Daoy (cell line): ENCODE measurements at regions not wholly inside any gene's neighbourhood (a gene's known extent, or its start where the extent isn't known, plus 50 kb on each side); places are given as distances from the start of the nearest gene placed in this dataset.
"Not testable (repeated sequence)": the region's sequence is repeated elsewhere in the genome, so short reads cannot be mapped to it uniquely, and the experiment has no call there.

Experiments used
- DNase-seq: peaks from one replicate; pipeline ENCODE4 v3.0.0-alpha.2; 2015; ENCODE audit warnings: low read depth

DNA sequence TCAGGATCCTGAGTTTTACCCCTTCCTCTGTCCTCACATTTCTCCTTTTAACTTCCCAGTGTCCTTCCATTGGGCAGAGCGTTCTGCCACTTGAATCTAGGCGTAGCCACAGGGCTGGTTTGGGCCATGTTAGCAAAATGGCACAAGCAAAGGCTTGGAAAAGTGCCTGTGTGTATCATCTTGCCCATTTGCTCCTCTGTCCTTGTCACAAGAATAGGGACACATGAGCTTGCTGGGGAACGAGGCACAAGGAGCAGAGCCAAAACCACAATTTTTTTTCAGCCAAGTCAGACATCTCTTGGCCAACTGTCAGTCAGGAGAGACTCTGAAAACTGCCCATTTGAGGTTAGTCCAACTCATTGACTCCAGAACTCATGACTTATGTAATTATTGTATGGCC, 285.2 kb downstream of the ZNF248 start:
- no peak for DNase-seq

DNA sequence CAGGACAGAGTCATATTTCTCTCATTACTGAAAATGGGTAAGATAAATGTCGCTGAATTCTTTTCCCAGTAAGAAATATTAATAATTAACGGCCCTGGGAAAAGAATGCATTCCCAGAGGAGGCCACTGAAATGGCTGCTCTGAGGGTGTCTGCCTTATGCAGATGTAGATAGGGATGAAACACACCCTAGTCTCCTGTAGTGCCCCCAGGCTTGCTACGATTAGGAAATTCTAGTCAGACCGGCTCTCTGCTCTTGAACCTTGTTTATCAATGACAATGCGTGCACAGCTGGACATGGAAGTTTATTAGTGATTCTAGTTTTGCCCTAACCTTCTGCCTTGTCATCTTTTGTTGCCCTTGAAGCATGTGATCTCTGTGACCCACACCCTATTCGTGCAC, 291.1 kb downstream of the ZNF248 start:
- DNase-seq, result no peak

DNA sequence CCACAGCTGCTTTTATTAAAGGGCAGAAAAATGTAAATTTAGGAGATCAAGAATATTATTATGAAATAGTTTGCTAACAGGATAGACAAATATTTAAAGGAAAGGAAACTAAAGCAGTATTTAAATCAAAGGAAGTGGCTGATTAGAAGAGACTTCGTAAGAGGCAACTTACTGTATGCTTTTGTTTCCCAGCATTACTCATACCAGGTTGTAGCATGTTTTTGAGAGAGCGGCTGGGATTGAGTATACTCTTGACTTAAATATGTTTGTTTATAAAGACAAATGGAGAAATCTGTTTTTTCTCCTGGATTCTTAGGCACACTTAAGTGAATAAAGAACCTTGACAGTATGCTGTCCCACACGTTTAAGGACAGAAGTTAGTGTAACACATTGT, 293.7 kb downstream of the ZNF248 start:
- DNase-seq, result no peak

DNA sequence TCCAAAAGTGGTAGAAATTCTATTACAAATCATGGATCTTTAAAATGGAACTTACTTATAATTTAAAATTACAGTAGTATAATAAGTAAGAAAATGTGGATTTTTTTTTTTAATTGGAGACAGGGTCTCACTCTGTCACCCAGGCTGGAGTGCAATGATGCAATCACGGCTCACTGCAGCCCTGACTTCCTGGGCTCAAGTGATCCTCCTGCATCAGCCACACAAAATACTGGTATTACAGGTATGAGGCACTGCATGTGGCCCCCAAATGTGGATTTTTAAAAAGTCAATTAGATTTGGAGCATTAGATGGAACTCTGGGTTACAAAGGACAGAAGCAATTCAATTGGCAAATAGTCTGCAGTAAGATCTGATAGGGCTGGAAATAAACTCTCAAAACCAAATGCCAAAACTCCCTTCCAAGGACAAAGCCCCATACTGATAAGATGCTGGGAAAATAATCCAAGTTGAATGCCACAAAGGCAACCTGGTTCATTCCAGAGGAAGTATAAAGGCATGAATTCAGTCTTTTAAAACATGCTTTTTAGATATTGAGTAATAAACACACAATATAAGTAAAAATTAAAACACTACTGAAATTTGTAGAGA, 294.2 kb downstream of the ZNF248 start:
- no peak for DNase-seq

DNA sequence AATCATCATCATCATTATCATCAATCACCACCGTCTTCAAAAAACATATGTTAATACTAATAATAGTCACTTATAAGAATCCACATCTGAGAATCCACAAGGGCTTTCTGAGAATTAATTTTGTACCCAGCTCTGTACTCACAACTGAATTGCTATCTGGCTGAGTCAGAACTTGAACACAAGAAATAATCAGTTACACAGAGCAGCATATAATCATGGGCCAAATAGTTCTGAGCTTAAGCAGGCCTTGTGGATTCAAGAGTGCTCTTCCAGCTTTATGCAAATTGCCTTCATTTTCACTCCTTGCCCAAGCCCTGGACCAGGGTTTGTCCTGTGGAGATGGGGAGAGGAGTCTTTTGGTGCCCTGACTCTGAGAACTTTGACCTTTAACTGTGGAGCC, 304.5 kb downstream of the ZNF248 start:
- no peak for DNase-seq

DNA sequence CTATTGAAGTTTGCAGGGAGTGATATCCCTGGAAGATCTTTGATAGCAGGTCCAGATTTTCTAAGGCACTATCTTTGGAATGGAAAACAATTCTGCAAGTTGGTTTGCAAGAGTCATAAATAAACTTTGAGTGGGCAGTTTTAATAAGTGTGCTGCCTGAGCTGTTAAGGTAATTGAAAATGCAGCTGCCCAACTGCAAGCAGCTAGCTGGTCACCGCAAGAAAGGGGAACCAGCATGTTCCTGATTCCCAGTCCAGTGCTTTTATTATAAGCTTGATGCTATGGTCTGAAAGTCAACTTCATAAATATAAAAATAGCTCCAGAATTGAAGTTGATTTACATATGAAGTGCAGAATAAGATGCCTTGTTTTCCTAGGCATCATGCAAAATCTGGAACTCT, 308.4 kb downstream of the ZNF248 start:
- DNase-seq, result no peak

DNA sequence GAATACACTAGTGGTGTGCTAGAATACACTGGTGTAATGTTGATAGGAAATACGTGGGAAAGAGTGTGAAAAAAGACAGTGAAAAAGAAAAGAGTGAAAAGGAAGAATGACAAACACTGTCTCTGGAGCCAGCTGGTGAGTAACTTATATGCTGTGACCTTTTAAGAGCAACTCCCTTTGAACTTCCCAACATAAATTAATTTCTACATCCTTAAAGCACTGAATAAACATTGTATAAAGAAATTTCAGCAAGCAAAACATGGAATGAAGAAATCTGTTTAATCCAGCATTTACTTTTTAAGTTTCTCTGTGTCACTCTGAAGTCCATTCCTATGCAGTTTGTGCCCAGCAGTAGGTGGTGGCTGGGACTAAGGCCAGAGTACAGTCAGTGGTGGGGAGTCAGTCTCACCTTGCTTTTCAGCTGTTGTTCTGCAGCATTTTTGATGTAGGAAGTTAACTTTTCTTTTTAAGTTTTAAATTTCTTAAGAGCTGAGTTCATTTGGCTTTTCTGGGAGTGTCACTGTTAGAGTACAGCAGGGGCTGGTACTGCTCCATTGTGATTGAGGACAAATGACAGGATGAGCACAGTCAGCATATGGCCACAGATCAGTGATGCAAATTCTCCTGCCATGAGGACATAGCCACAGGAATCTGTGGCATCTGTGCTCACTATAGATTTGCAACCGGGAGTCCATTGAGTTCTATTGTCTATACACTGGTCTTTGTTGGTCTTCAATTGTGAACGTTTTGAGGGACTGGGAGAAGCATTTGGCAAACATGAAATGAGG, 321.8 kb downstream of the ZNF248 start:
- DNase-seq, result no peak

DNA sequence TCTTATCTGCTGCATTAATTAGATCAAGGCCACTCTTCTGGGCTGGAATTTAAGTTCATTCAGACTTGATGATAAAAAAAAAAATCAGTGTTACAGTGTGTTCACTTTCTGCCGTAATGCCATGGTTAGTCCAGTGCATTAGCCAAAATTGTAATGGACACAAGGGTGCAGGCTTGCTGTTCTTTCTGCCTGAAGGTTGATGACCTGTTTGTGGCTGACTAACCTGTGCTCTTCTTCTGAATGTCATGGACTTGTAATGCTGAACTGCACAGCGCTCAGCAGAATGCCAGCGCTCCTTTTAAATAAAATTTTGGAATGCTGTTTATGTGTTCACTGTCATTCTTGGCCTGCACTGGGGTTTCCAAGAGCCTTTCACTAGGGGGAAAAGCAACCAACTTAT, 323.2 kb downstream of the ZNF248 start:
- no peak for DNase-seq

DNA sequence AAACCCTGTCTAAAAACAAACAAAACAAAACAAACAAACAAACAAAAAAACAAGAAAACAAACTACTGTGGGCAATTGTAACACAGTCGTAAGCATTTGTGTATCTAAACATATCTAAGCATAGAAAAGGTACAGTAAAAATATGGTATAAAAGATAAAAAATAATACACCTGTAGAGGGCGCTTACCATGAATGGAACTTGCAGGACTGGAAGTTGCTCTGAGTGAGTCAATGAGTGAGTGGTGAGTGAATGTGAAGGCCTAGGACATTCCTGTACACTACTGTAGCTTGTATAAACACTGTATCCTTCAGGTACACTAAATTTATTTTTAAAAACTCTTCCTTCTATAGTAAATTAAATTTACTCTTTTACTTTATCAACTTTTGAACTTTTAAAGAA, 332.0 kb downstream of the ZNF248 start:
- not testable (repeated sequence) for DNase-seq

DNA sequence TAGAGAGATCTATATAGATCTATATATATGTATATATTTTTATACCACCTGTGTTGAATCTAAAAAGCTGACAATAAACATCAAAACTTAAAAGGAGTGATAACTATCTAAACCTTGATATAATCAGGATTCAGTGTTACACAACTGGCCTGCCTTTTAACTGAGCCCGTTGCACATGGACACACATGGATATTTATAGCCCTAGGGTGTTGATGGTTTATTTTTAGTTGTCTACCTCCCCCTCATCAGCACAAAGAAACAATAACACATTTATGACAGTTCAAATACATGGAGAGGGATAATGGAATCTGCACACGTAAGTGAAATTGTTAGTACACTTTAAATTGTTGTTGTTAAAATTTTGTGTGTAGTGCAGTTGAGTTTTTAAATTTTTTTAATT, 336.9 kb downstream of the ZNF248 start:
- DNase-seq, result no peak

DNA sequence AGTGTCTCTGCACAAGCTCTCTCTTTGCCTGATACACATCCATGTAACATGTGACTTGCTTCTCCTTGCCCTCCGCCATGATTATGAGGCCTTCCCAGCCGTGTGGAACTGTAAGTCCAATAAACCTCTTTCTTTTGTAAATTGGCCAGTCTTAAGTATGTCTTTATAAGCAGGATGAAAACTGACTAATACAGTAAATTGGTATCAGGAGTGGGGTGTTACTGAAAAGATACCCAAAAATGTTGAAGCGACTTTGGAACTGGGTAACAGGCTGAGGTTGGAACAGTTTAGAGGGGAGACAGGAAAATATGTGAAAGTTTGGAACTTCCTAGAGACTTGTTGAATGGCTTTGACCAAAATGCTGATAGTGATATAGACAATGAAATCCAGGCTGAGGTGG, 346.9 kb downstream of the ZNF248 start:
- not testable (repeated sequence) for DNase-seq

DNA sequence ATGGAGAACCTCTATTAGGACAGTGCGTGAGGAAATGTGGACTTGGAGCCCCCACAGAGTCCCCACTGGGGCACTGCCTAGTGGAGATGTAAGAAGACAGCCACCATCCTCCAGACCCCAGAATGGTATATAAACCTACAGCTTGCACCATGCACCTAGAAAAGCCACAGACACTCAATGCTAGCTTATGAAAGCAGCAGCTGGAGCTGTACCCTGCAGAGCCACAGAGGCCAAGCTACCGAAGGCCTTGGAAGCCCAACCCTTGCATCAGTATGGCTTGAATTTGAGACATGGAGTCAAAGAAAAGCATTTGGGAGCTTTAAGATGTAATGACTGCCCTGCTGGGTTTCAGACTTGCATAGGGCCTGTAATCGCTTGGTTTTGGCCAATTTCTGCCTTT, 361.3 kb downstream of the ZNF248 start:
- DNase-seq, result no peak

DNA sequence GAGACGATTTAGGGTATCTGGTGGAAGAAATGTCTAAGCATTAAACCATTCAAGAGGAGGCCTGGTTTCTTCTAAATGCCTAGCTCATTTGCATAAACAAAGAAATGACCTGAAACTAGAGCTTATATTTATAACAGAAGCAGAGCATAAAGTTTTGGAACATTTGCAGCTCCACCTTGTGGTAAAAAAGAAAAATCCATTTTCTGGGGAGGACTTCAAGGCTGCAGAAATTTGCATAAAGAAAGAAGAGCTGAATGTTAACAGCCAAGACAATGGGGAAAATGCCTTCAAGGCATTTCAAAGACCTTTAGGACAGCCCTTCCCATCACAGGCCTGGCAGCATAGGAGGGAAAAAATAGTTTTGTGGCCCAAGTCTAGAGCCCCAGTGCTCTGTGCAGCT, 362.0 kb downstream of the ZNF248 start:
- DNase-seq, result no peak

DNA sequence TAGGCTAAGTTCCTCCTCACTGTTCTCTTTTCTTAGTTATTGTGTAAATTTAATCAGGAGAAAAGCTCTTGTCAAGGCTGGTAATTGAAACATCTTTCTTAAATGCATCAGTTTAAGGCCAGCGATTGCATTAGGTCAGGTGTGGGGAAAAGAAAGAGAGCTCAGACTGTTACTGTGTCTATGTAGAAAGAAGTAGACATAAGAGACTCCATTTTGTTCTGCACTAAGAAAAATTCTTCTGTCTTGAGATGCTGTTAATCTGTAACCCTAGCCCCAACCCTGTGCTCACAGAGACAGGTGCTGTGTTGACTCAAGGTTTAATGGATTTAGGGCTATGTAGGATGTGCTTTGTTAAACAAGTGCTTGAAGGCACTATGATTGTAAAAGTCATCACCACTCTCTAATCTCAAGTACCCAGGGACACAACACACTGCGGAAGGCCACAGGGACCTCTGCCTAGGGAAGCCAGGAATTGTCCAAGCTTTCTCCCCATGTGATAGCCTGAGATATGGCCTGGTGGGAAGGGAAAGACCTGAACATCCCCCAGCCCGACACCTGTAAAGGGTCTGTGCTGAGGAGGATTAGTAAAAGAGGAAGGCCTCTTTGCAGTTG, 364.1 kb downstream of the ZNF248 start:
- DNase-seq, result not testable (repeated sequence)

DNA sequence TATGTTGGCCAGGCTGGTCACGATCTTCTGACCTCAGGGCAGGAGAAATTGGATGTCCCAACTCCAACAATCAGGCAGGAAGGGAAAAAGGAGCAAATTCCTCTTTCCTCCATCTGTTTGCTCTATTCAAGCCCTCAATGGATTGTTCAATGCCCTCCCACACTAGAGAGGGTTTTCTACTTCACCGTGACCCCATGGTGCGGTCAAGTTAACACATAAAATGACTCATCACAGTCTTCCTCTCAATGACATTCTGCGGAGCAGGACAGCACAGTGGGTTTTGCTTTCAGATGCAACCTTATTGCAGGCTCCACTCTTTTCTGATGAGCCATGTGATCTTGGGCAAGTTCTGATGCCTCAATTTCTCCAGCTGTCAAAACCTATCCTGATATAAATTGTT, 364.9 kb downstream of the ANKRD30A start:
- DNase-seq, result no peak

DNA sequence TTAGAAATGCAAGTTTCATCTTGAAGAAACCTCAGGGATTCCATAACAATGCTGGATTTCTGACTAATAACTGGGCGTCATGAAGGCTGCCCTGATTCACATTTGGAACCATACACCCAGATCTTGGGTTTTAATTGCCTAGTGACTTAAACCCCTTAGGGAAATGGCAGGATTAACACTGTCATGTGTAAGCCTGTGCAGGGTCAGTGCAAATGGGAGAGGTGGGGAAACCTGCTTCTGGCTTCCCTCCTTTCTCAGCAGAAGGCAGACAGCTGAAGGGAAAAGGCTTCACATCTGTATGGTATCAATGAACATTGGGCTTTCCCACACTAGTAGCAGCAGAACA, 364.2 kb downstream of the ANKRD30A start:
- peak; percentile 1 for DNase-seq

DNA sequence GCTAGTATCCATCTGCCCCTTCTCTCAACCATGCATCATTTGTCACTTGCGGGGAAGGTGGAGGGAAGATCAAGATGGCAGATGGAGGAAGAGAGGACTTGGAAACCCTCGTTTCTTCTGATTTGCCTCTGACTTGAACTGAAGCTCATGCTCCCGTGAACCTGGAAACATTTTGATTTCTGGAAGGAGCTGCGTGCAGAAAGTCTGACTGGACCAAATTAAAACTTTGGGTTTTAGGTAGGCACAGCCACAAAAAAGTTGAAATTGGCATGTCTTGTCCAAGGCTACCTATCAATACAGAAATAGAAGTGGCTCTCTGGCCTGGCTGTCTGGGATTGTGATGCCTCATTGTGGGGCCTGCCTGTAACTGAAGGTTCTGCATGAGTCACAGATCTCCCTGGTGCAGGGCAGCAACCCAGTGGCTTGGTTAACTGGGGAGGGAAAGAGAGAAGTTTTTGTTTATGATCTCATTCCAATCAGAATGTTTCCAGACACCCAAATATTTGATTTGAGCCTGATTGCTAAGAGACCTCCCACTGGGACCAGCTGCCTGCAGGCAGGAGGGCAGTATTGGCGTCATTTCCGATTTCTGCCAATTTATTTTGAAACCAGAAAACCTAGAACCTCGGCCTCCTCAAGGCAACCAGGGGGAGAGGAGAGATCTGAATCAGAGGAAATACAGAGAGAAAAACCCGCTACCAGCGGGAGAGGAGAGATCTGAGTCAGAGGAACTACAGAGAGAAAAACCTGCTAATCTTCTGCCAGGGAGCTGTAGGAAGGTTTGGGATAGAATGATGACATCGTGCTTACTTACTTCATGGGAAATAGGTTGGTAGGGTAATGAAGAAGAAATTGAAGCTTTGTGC, 363.6 kb downstream of the ANKRD30A start:
- DNase-seq, result peak; percentile 23

DNA sequence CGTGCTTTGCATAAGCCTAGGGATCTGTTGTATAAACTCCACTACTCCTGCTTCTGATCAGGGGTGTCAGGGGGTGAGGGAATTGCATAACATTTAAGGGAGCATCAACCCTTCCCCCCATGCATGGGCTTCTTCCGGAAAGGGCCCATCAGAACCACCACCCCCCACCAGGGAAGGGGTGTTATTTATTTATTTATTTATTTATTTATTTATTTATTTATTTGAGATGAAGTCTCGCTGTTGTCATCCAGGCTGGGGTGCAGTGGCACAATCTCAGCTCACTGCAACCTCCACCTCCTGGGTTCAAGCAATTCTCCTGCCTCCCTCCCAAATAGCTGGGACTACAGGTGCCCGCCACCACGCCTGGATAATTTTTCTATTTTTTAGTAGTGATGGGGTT, 355.2 kb downstream of the ANKRD30A start:
- not testable (repeated sequence) for DNase-seq

DNA sequence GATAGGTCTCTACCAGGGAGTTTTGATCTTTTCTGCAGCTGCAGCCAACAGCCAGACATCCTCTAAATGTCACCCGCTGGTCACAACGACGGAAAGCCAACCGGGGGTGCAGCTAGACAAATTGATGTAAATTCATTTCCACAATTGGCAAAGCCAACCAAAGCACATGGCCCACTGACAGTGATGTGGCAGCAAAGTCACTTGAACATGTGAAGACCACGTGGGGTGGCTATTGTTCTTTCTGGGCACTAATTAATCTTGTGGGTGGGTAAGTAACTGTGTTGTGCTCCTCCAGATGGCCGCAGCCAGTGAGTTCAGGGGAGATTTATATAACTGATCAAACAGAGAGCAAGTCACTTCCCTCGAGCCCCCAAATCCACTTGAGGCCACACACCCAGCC, 354.1 kb downstream of the ANKRD30A start:
- DNase-seq, result no peak

DNA sequence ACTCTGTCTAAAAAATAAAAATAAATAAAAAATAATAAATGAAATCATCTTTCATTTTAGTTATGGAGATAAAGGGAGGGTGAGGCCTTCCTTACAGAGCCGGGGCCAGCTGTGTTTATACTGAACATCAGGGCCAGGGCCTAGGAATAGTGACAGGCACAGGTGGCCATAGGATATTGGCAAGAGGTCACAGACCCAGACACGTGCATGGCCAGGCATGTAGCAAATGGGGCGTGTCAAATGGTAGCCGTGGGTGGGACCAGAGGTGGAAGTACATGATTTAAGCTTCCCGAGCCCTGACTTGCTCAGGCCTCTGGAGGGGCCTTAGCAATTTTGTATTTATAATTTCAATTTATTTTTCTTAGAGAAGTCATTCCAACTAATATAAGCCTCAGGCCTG, 353.0 kb downstream of the ANKRD30A start:
- no peak for DNase-seq

DNA sequence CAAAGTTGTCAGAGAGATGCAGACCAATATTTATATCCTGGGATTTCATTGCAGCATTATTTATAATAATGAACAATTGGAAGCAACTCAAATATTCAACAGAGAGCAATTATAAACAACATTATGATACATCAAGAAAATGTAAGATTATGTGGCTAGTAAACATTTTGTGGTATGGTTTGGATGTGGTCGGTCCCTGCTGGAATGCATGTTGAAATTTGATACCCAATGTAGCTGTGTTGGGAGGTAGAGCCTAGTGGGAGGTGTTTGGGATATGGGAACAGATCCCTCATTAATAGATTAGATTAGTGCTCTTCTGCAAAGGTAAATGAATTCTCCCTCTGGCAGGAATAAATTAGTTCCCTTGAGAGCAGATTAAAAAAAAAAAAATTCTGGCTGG, 350.9 kb downstream of the ANKRD30A start:
- DNase-seq, result no peak

DNA sequence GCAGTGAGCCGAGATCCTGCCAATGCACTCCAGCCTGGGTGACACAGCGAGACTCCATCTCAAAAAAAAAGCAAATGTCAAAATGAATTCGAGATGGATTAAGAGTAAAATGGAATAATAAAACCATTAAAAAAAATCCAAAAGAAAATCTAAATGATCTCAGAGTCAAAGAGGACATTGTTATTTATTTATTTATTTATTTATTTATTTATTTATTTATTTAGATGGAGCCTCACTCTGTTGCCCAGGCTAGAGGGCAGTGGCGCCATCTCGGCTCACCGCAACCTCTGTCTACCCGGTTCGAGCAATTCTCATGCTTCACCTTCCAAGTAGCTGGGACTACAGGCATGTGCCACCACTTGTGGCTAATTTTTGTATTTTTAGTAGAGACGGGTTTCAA, 349.2 kb downstream of the ANKRD30A start:
- no peak for DNase-seq

DNA sequence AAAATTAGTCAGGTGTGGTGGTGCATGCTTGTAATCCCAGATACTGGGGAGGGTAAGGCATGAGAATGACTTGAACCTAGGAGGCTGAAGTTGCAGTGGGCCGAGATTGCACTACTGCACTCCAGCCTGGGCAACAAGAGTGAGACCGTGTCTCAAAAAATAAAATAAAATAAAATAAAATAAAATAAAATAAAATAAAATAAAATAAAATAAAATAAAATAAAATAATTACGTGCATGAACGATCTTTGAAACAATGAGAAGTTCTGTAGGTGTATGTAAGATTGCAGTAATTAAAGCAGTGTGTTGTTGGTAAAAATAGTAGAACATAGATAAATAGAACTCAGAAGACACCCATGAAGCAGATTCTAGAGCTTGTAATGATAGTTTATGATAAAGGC, 348.5 kb downstream of the ANKRD30A start:
- no peak for DNase-seq
